B cell (primary cell): ENCODE measurements at regions not wholly inside any gene's neighbourhood (a gene's known extent, or its start where the extent isn't known, plus 50 kb on each side); places are given as distances from the start of the nearest gene placed in this dataset.

Experiments used
- ATAC-seq: fragments of 200-7000 bp; cut with Tn5 transposase; one replicate; pipeline ENCODE4 v1.10.0; 2021; ENCODE audit warnings: low read depth, mild to moderate bottlenecking, moderate number of reproducible peaks, moderate library complexity
- CTCF ChIA-PET: fragments of 350-600 bp; sonication (Branson Sonifier 250); formaldehyde crosslinking; loops from one replicate; lab custom pipeline; 2021; ENCODE audit warnings: antibody characterized with exemption, inconsistent platforms; lab: Charles Lee
- POLR2A ChIA-PET: fragments of 350-600 bp; sonication (Branson Sonifier 250); formaldehyde crosslinking; loops from one replicate; lab custom pipeline; 2021; ENCODE audit warnings: antibody characterized with exemption; lab: Charles Lee
- DNase-seq: peaks from one replicate; pipeline ENCODE4 v3.0.0; 2013
- H2AFZ ChIP-seq: 2 replicates; pipeline ENCODE4 v1.6.1; 2012; ENCODE audit warnings: mild to moderate bottlenecking, low read depth, low read length; ENCODE audit not compliant: insufficient read depth, poor library complexity, severe bottlenecking
- H3K27ac ChIP-seq, 2 donors: 1 replicate in 1 of 2; 2 replicates in 1 of 2; pipeline ENCODE4 v1.5.1; 2012 to 2013; ENCODE audit warnings: low read length in 2 of 2, mild to moderate bottlenecking in 2 of 2, moderate library complexity in 1 of 2
- H3K27me3 ChIP-seq, 4 experiments: fragments of 200-600 bp in 1 of 4; sonication (generic) in 1 of 4; replicated peaks in 1 of 4; 1 replicate in 2 of 4; 2 replicates in 2 of 4; pipeline versions ENCODE4 v1.6.1 to v1.7.0; 2013 to 2016; ENCODE audit warnings: low read length in 3 of 4, mild to moderate bottlenecking in 2 of 4, mixed read lengths in 1 of 4, moderate library complexity in 1 of 4; ENCODE audit not compliant: insufficient read depth in 4 of 4, control insufficient read depth in 3 of 4; ENCODE audit errors: control extremely low read depth in 1 of 4
- H3K36me3 ChIP-seq, 2 experiments: replicated peaks in 1 of 2; 1 replicate in 1 of 2; 2 replicates in 1 of 2; pipeline versions ENCODE4 v1.6.1 to v1.7.1; 2013; ENCODE audit warnings: low read length in 1 of 2; ENCODE audit not compliant: insufficient read depth in 2 of 2, control insufficient read depth in 1 of 2; ENCODE audit errors: control extremely low read depth in 1 of 2, extremely low read depth in 1 of 2
- H3K4me1 ChIP-seq, 2 donors: fragments of 200-600 bp in 1 of 2; sonication (generic) in 1 of 2; 1 replicate in 1 of 2; 2 replicates in 1 of 2; pipeline versions ENCODE4 v1.5.1 to v1.6.1; 2013 to 2017; ENCODE audit warnings: low read length in 2 of 2; ENCODE audit not compliant: control insufficient read depth in 2 of 2, insufficient read depth in 2 of 2
- H3K4me2 ChIP-seq: replicated peaks from 2 replicates; pipeline ENCODE3; 2012; ENCODE audit warnings: mild to moderate bottlenecking, low read depth, low read length; ENCODE audit not compliant: poor library complexity, severe bottlenecking
- H3K4me3 ChIP-seq, 5 experiments: fragments of 200-600 bp in 1 of 5; sonication (generic) in 1 of 5; 1 replicate in 3 of 5; 2 replicates in 2 of 5; pipeline versions ENCODE4 v1.5.1 to v1.7.0; 2011 to 2016; ENCODE audit warnings: low read length in 4 of 5, mild to moderate bottlenecking in 4 of 5, low read depth in 2 of 5, control low read depth in 1 of 5, moderate library complexity in 1 of 5; ENCODE audit not compliant: insufficient read depth in 1 of 5; ENCODE audit errors: control extremely low read depth in 1 of 5, extremely low read depth in 1 of 5
- H3K79me2 ChIP-seq: fragments of 200-600 bp; sonication (generic); one replicate; pipeline ENCODE4 v1.6.0; 2016; ENCODE audit warnings: low read length; ENCODE audit not compliant: control insufficient read depth, insufficient read depth
- H3K9ac ChIP-seq: fragments of 200-600 bp; sonication (generic); 2 replicates; pipeline ENCODE4 v1.6.1; 2017; ENCODE audit warnings: mild to moderate bottlenecking, low read length, moderate library complexity
- H3K9me3 ChIP-seq, 3 donors: one replicate each; pipeline versions ENCODE4 v1.6.1 to v1.7.1; 2013; ENCODE audit warnings: low read length in 2 of 3; ENCODE audit not compliant: control insufficient read depth in 2 of 3, insufficient read depth in 1 of 3; ENCODE audit errors: control extremely low read depth in 1 of 3
- H4K20me1 ChIP-seq: 2 replicates; pipeline ENCODE4 v1.6.0; 2012; ENCODE audit warnings: mild to moderate bottlenecking, low read length; ENCODE audit not compliant: insufficient read depth, control insufficient read depth, poor library complexity, severe bottlenecking
- H3K27ac Mint-ChIP-seq: one replicate; pipeline ENCODE4 v1.8.0; 2021; ENCODE audit warnings: mixed read lengths
- H3K27me3 Mint-ChIP-seq: one replicate; pipeline ENCODE4 v1.8.0; 2021; ENCODE audit warnings: mixed read lengths
- H3K4me1 Mint-ChIP-seq: one replicate; pipeline ENCODE4 v1.8.0; 2021; ENCODE audit warnings: mixed read lengths
- H3K4me3 Mint-ChIP-seq: one replicate; pipeline ENCODE4 v1.8.0; 2021; ENCODE audit warnings: mixed read lengths
- H3K9me3 Mint-ChIP-seq: one replicate; pipeline ENCODE4 v1.8.0; 2022; ENCODE audit warnings: mixed read lengths; ENCODE audit not compliant: insufficient read depth
- CTCF ChIP-seq: fragments of 200-600 bp; IDR thresholded peaks from one replicate; pipeline ENCODE4 v1.8.0; 2022; ENCODE audit warnings: antibody characterized with exemption, mild to moderate bottlenecking
- EZH2 ChIP-seq: IDR thresholded peaks from 2 replicates; pipeline ENCODE4 v1.6.1; 2012; ENCODE audit warnings: borderline replicate concordance, low read depth, mild to moderate bottlenecking, moderate library complexity, low read length; ENCODE audit not compliant: insufficient read depth, poor library complexity, severe bottlenecking
- WGBS: methylation state at CpG from one replicate; pipeline ENCODE4 v1.1.5; 2013; ENCODE audit warnings: missing lambda C conversion rate; ENCODE audit not compliant: insufficient coverage; 5-methylcytosine and 5-hydroxymethylcytosine counted together
- intact Hi-C: fragments of 100-400 bp; cut with micrococcal nuclease; formaldehyde crosslinking; loops from one replicate; pipeline ENCODE4 v1.10.0; 2022

- ATAC-seq (peak; percentile 53), DNase-seq (peak; percentile 28)
- H3K9me3 ChIP-seq, result peaks cover 0 to 6% (median 5%) of the 10 kb centered on the region in 3 donors
- TF ChIP-seq EZH2, result no peak
- no peak for TF ChIP-seq CTCF
- H3K27me3 Mint-ChIP-seq, result no peaks in the 10 kb centered on the region
- H3K4me2 ChIP-seq, result peak overlapping the region; percentile 6
- ChIA-PET CTCF (interaction anchor here (0.7 to 0.9 kb wide), 2 partner anchors 11 to 417 kb away, joined by 4 read pairs; no protein-coding TSS in a partner anchor), POLR2A (interaction anchor here (0.7 kb wide), 1 partner anchor 12 kb away, joined by 3 read pairs; no protein-coding TSS in a partner anchor)
- H3K4me1 Mint-ChIP-seq, result peaks cover 21% of the 10 kb centered on the region
- no peak overlapping the region for H3K9ac ChIP-seq
- H4K20me1 ChIP-seq, result no peaks in the 10 kb centered on the region
- H3K4me3 Mint-ChIP-seq, result peak overlapping the region; percentile 26
- H3K27ac ChIP-seq, result no peak overlapping the region
- no peaks in the 10 kb centered on the region for H3K9me3 Mint-ChIP-seq
- H2AFZ ChIP-seq, result no peak overlapping the region
- peaks cover 17% of the 10 kb centered on the region in 2 donors for H3K4me1 ChIP-seq
- no peaks in the 10 kb centered on the region for H3K27me3 ChIP-seq
- WGBS, result 48% methylated on average over 8 of the region's 11 CpGs
- H3K79me2 ChIP-seq, result peaks cover 23% of the 10 kb centered on the region
- intact Hi-C loops, result no loop called here
- H3K27ac Mint-ChIP-seq, result peak overlapping the region; percentile 20
- no peak overlapping the region for H3K4me3 ChIP-seq
- H3K36me3 ChIP-seq, result peaks cover 0 to 2% of the 10 kb centered on the region in 2 experiments
Measured at GRCh38 chr2:64904413-64905329, 84.5 kb upstream of the SLC1A4 start.
